WTC11 (cell line): ENCODE measurements at regions not wholly inside any gene's neighbourhood (a gene's known extent, or its start where the extent isn't known, plus 50 kb on each side); places are given as distances from the start of the nearest gene placed in this dataset.

Source experiments
- ATAC-seq: fragments of 200-7000 bp; cut with Tn5 transposase; 2 replicates; pipeline ENCODE4 v1.10.0; 2021; ENCODE audit warnings: mild to moderate bottlenecking, moderate library complexity
- CTCF ChIA-PET: fragments of 300-600 bp; sonication (Branson Sonifier 250); formaldehyde crosslinking; loops from one replicate; lab custom pipeline; 2021; ENCODE audit warnings: antibody characterized with exemption; lab: Charles Lee
- POLR2A ChIA-PET: fragments of 350-600 bp; sonication (Branson Sonifier 250); formaldehyde crosslinking; loops from one replicate; lab custom pipeline; 2021; ENCODE audit warnings: antibody characterized with exemption; lab: Charles Lee
- DNase-seq: peaks from one replicate; pipeline ENCODE4 v3.0.0; 2021; ENCODE audit warnings: low spot score
- H3K27ac Mint-ChIP-seq: 2 replicates; pipeline ENCODE4 v1.8.0; 2021; ENCODE audit warnings: mixed read lengths
- H3K27me3 Mint-ChIP-seq: 2 replicates; pipeline ENCODE4 v1.8.0; 2021; ENCODE audit warnings: low read depth, mild to moderate bottlenecking, moderate library complexity, mixed read lengths
- H3K36me3 Mint-ChIP-seq: 2 replicates; pipeline ENCODE4 v1.8.0; 2021; ENCODE audit warnings: mixed read lengths
- H3K4me1 Mint-ChIP-seq: 2 replicates; pipeline ENCODE4 v1.8.0; 2022; ENCODE audit warnings: mixed read lengths
- H3K4me3 Mint-ChIP-seq: 2 replicates; pipeline ENCODE4 v1.8.0; 2021; ENCODE audit warnings: mild to moderate bottlenecking, moderate library complexity, mixed read lengths
- H3K9me3 Mint-ChIP-seq: 2 replicates; pipeline ENCODE4 v1.8.0; 2021; ENCODE audit warnings: mixed read lengths
- ATF1 ChIP-seq: sonication (generic); formaldehyde crosslinking; IDR thresholded peaks from 2 replicates; pipeline ENCODE4 v1.8.1; 2023; ENCODE audit warnings: mild to moderate bottlenecking, moderate library complexity, missing genetic modification reagents
- CBFB ChIP-seq: sonication (generic); formaldehyde crosslinking; IDR thresholded peaks from 2 replicates; pipeline ENCODE4 v1.8.1; 2022; ENCODE audit warnings: mild to moderate bottlenecking, low read depth, missing genetic modification reagents
- FOXP1 ChIP-seq: sonication (generic); formaldehyde crosslinking; IDR thresholded peaks from 2 replicates; pipeline ENCODE4 v1.8.0; 2022; ENCODE audit warnings: missing genetic modification reagents, mild to moderate bottlenecking, moderate library complexity, borderline replicate concordance
- GRHL2 ChIP-seq: fragments of 250-450 bp; sonication (Bioruptor Pico); IDR thresholded peaks from 2 replicates; pipeline ENCODE4 v1.8.0; 2022; ENCODE audit warnings: mild to moderate bottlenecking, moderate library complexity; ENCODE audit not compliant: insufficient replicate concordance, severe bottlenecking
- JUN ChIP-seq: sonication (generic); formaldehyde crosslinking; IDR thresholded peaks from 2 replicates; pipeline ENCODE4 v1.8.0; 2023; ENCODE audit warnings: mild to moderate bottlenecking, missing genetic modification reagents
- MYBL2 ChIP-seq: sonication (generic); formaldehyde crosslinking; IDR thresholded peaks from 2 replicates; pipeline ENCODE4 v1.8.1; 2023; ENCODE audit warnings: mild to moderate bottlenecking, moderate library complexity, missing genetic modification reagents
- NFATC4 ChIP-seq: fragments of 250-450 bp; sonication (Bioruptor Pico); IDR thresholded peaks from 2 replicates; pipeline ENCODE4 v1.9.0; 2021; ENCODE audit warnings: mild to moderate bottlenecking
- NFE2L1 ChIP-seq: sonication (generic); formaldehyde crosslinking; IDR thresholded peaks from 2 replicates; pipeline ENCODE4 v1.8.1; 2023; ENCODE audit warnings: missing genetic modification reagents
- NR2C2 ChIP-seq: sonication (generic); formaldehyde crosslinking; IDR thresholded peaks from 2 replicates; pipeline ENCODE4 v1.8.0; 2022; ENCODE audit warnings: mild to moderate bottlenecking, missing genetic modification reagents
- SOX15 ChIP-seq: fragments of 250-450 bp; sonication (Bioruptor Pico); IDR thresholded peaks from 2 replicates; pipeline ENCODE4 v1.9.0; 2021; ENCODE audit warnings: mild to moderate bottlenecking
- TEAD4 ChIP-seq: sonication (generic); formaldehyde crosslinking; IDR thresholded peaks from 2 replicates; pipeline ENCODE4 v1.8.0; 2022; ENCODE audit warnings: mild to moderate bottlenecking, missing genetic modification reagents
- ZBTB21 ChIP-seq: sonication (generic); formaldehyde crosslinking; IDR thresholded peaks from 2 replicates; pipeline ENCODE4 v1.8.1; 2023; ENCODE audit warnings: mild to moderate bottlenecking, missing genetic modification reagents, borderline replicate concordance
- ZNF121 ChIP-seq: sonication (generic); formaldehyde crosslinking; IDR thresholded peaks from 2 replicates; pipeline ENCODE4 v1.8.0; 2023; ENCODE audit warnings: missing genetic modification reagents
- ZNF138 ChIP-seq: sonication (generic); formaldehyde crosslinking; conservative IDR thresholded peaks from 2 replicates; pipeline ENCODE4 v1.8.1; 2022; ENCODE audit warnings: mild to moderate bottlenecking, moderate library complexity, missing genetic modification reagents
- ZNF219 ChIP-seq: sonication (generic); formaldehyde crosslinking; IDR thresholded peaks from 2 replicates; pipeline ENCODE4 v1.8.0; 2023; ENCODE audit warnings: missing genetic modification reagents, mild to moderate bottlenecking, borderline replicate concordance
- TF ChIP-seq, protein P1 (sequence below): sonication (generic); formaldehyde crosslinking; IDR thresholded peaks from 2 replicates; pipeline ENCODE4 v1.8.1; 2022; ENCODE audit warnings: low read depth, missing genetic modification reagents, borderline replicate concordance
- TF ChIP-seq, protein P2 (sequence below): sonication (generic); formaldehyde crosslinking; IDR thresholded peaks from 2 replicates; pipeline ENCODE4 v1.8.0; 2023; ENCODE audit warnings: mild to moderate bottlenecking, missing genetic modification reagents
- TF ChIP-seq, protein P3 (sequence below): sonication (generic); formaldehyde crosslinking; IDR thresholded peaks from 2 replicates; pipeline ENCODE4 v1.8.1; 2022; ENCODE audit warnings: missing genetic modification reagents, borderline replicate concordance
- TF ChIP-seq, protein P4 (sequence below): sonication (generic); formaldehyde crosslinking; IDR thresholded peaks from 2 replicates; pipeline ENCODE4 v1.8.0; 2023; ENCODE audit warnings: missing genetic modification reagents
- TF ChIP-seq, protein P5 (sequence below): fragments of 200-600 bp; IDR thresholded peaks from 2 replicates; pipeline ENCODE4 v1.8.0; 2022; ENCODE audit warnings: antibody characterized with exemption
- TF ChIP-seq, protein P6 (sequence below): sonication (generic); formaldehyde crosslinking; IDR thresholded peaks from 2 replicates; pipeline ENCODE4 v1.8.1; 2022; ENCODE audit warnings: low read depth, mild to moderate bottlenecking, moderate library complexity, missing genetic modification reagents, borderline replicate concordance
- TF ChIP-seq, protein P7 (sequence below): sonication (generic); formaldehyde crosslinking; IDR thresholded peaks from 2 replicates; pipeline ENCODE4 v1.8.1; 2023; ENCODE audit warnings: mild to moderate bottlenecking, missing genetic modification reagents, moderate library complexity

DNA sequence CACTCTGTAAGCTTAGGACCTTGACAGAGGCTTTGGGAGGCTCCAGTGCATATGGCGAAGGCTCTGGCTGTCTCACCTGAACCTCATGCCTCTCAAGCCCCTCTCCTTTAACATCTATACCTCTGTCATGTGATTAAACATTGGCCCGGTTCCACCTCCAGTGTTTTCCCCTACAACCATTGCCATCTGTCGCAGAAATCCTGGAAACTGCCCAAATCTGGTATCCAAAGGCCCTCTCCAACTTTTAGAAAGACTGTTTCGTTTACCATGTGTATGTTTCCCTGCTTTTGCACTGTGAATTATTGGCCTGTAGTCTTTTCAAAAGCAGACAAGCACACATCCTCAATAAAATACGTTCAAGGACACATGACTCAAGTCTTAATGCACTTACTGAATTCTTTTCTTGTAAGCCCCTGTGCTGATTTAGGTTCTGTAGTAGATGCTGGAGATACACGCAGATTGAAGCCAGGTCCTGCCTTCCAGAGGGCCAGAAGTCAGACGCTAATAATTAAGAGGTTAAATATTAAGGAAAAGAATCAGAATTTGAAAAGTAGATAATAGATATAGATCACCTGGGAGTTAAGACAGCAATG lies 386.4 kb upstream of the SLC14A2 start (continued):
- TF ChIP-seq, protein P1, sequence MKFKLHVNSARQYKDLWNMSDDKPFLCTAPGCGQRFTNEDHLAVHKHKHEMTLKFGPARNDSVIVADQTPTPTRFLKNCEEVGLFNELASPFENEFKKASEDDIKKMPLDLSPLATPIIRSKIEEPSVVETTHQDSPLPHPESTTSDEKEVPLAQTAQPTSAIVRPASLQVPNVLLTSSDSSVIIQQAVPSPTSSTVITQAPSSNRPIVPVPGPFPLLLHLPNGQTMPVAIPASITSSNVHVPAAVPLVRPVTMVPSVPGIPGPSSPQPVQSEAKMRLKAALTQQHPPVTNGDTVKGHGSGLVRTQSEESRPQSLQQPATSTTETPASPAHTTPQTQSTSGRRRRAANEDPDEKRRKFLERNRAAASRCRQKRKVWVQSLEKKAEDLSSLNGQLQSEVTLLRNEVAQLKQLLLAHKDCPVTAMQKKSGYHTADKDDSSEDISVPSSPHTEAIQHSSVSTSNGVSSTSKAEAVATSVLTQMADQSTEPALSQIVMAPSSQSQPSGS (CRISPR knock-in tag), result no peak
- TF ChIP-seq FOXP1 (CRISPR knock-in tag), result no peak

DNA sequence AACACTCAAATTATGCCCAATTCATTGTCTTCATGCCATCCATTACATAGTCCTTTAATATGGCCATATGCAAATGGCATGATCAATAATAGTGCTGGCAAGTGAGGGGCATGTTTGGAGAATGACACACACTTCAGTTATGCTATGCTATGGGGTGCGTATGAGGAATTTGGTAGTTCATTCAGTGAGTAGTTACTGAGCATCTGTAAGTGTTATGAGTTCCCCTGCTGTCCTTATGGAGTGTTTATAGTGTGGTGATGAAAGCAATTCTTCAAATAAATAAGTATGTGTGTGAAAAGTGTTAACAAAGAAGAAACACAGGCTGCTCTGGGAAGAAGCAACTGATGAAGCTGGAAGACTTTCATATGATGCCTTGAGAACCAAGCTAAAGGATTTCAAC lies 383.7 kb upstream of the SLC14A2 start:
- TF ChIP-seq, protein P1 (CRISPR knock-in tag), result no peak
- TF ChIP-seq NR2C2 (CRISPR knock-in tag) (no peak), MYBL2 (no peak), ZBTB21 (CRISPR knock-in tag) (no peak), JUN (CRISPR knock-in tag) (no peak), ZNF219 (CRISPR knock-in tag) (no peak), ZNF121 (no peak), CBFB (CRISPR knock-in tag) (no peak), NFATC4 (CRISPR knock-in tag) (no peak), FOXP1 (CRISPR knock-in tag) (no peak)
- TF ChIP-seq, protein P2, sequence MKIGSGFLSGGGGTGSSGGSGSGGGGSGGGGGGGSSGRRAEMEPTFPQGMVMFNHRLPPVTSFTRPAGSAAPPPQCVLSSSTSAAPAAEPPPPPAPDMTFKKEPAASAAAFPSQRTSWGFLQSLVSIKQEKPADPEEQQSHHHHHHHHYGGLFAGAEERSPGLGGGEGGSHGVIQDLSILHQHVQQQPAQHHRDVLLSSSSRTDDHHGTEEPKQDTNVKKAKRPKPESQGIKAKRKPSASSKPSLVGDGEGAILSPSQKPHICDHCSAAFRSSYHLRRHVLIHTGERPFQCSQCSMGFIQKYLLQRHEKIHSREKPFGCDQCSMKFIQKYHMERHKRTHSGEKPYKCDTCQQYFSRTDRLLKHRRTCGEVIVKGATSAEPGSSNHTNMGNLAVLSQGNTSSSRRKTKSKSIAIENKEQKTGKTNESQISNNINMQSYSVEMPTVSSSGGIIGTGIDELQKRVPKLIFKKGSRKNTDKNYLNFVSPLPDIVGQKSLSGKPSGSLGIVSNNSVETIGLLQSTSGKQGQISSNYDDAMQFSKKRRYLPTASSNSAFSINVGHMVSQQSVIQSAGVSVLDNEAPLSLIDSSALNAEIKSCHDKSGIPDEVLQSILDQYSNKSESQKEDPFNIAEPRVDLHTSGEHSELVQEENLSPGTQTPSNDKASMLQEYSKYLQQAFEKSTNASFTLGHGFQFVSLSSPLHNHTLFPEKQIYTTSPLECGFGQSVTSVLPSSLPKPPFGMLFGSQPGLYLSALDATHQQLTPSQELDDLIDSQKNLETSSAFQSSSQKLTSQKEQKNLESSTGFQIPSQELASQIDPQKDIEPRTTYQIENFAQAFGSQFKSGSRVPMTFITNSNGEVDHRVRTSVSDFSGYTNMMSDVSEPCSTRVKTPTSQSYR (CRISPR knock-in tag), result no peak
- TF ChIP-seq, protein P3, sequence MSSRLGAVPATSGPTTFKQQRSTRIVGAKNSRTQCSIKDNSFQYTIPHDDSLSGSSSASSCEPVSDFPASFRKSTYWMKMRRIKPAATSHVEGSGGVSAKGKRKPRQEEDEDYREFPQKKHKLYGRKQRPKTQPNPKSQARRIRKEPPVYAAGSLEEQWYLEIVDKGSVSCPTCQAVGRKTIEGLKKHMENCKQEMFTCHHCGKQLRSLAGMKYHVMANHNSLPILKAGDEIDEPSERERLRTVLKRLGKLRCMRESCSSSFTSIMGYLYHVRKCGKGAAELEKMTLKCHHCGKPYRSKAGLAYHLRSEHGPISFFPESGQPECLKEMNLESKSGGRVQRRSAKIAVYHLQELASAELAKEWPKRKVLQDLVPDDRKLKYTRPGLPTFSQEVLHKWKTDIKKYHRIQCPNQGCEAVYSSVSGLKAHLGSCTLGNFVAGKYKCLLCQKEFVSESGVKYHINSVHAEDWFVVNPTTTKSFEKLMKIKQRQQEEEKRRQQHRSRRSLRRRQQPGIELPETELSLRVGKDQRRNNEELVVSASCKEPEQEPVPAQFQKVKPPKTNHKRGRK, result no peak
- TF ChIP-seq, protein P4, sequence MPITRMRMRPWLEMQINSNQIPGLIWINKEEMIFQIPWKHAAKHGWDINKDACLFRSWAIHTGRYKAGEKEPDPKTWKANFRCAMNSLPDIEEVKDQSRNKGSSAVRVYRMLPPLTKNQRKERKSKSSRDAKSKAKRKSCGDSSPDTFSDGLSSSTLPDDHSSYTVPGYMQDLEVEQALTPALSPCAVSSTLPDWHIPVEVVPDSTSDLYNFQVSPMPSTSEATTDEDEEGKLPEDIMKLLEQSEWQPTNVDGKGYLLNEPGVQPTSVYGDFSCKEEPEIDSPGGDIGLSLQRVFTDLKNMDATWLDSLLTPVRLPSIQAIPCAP (CRISPR knock-in tag), result no peak
- Mint-ChIP-seq H3K4me1 (no peaks in the 10 kb centered on the region), H3K4me3 (no peak overlapping the region), H3K27ac (no peak overlapping the region), H3K36me3 (no peaks in the 10 kb centered on the region), H3K9me3 (peaks cover 11% of the 10 kb centered on the region), H3K27me3 (no peaks in the 10 kb centered on the region)
- ChIA-PET POLR2A (no interaction called here), CTCF (interaction anchor here (1.6 kb wide), 1 partner anchor 19 kb away, joined by 4 read pairs; no protein-coding TSS in a partner anchor)
- ATAC-seq, result no peak
- no peak for DNase-seq

DNA sequence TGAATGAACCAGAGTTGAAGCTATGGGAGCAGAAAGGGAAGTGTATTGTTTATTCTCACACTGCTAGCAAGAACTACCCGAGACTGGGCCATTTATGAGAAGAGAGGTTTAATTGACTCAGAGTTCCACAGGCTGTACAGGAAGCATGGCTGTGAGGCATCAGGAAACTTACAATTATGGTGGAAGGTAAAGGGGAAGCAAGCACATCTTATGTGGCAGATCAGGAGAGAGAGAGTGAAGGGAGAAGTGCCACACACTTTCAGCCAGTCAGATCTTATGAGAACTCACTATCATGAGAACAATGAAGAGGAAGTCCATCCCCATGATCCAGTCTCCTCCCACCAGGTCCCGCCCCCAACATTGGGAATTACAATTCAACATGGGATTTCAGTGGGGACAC lies 383.2 kb upstream of the SLC14A2 start:
- Mint-ChIP-seq H3K27ac (no peak overlapping the region), H3K27me3 (no peaks in the 10 kb centered on the region), H3K9me3 (peaks cover 13% of the 10 kb centered on the region), H3K4me1 (no peaks in the 10 kb centered on the region), H3K4me3 (no peak overlapping the region), H3K36me3 (no peaks in the 10 kb centered on the region)
- ChIA-PET POLR2A (no interaction called here), CTCF (interaction anchor here (1.0 to 1.6 kb wide), 2 partner anchors 19 kb away, joined by 3 to 4 read pairs; no protein-coding TSS in a partner anchor)
- TF ChIP-seq, protein P5, sequence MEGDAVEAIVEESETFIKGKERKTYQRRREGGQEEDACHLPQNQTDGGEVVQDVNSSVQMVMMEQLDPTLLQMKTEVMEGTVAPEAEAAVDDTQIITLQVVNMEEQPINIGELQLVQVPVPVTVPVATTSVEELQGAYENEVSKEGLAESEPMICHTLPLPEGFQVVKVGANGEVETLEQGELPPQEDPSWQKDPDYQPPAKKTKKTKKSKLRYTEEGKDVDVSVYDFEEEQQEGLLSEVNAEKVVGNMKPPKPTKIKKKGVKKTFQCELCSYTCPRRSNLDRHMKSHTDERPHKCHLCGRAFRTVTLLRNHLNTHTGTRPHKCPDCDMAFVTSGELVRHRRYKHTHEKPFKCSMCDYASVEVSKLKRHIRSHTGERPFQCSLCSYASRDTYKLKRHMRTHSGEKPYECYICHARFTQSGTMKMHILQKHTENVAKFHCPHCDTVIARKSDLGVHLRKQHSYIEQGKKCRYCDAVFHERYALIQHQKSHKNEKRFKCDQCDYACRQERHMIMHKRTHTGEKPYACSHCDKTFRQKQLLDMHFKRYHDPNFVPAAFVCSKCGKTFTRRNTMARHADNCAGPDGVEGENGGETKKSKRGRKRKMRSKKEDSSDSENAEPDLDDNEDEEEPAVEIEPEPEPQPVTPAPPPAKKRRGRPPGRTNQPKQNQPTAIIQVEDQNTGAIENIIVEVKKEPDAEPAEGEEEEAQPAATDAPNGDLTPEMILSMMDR, result no peak
- TF ChIP-seq NFE2L1 (CRISPR knock-in tag), result no peak
- no peak for TF ChIP-seq ATF1 (CRISPR knock-in tag)
- no peak for TF ChIP-seq SOX15 (CRISPR knock-in tag)
- TF ChIP-seq, protein P6, sequence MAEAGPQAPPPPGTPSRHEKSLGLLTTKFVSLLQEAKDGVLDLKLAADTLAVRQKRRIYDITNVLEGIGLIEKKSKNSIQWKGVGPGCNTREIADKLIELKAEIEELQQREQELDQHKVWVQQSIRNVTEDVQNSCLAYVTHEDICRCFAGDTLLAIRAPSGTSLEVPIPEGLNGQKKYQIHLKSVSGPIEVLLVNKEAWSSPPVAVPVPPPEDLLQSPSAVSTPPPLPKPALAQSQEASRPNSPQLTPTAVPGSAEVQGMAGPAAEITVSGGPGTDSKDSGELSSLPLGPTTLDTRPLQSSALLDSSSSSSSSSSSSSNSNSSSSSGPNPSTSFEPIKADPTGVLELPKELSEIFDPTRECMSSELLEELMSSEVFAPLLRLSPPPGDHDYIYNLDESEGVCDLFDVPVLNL (CRISPR knock-in tag), result no peak
- no peak for TF ChIP-seq FOXP1 (CRISPR knock-in tag)
- TF ChIP-seq, protein P7, sequence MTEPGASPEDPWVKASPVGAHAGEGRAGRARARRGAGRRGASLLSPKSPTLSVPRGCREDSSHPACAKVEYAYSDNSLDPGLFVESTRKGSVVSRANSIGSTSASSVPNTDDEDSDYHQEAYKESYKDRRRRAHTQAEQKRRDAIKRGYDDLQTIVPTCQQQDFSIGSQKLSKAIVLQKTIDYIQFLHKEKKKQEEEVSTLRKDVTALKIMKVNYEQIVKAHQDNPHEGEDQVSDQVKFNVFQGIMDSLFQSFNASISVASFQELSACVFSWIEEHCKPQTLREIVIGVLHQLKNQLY, result no peak
- no peak for TF ChIP-seq TEAD4 (CRISPR knock-in tag)
- TF ChIP-seq ZNF138, result no peak
- TF ChIP-seq GRHL2 (CRISPR knock-in tag), result no peak
- DNase-seq (no peak), ATAC-seq (no peak)
